ENCODE measurements at regions not wholly inside any gene's neighbourhood (a gene's known extent, or its start where the extent isn't known, plus 50 kb on each side); places are given as distances from the start of the nearest gene placed in this dataset.
A peak's percentile ranks its signal among the peaks of the same experiment; 100 is the strongest.

DNA sequence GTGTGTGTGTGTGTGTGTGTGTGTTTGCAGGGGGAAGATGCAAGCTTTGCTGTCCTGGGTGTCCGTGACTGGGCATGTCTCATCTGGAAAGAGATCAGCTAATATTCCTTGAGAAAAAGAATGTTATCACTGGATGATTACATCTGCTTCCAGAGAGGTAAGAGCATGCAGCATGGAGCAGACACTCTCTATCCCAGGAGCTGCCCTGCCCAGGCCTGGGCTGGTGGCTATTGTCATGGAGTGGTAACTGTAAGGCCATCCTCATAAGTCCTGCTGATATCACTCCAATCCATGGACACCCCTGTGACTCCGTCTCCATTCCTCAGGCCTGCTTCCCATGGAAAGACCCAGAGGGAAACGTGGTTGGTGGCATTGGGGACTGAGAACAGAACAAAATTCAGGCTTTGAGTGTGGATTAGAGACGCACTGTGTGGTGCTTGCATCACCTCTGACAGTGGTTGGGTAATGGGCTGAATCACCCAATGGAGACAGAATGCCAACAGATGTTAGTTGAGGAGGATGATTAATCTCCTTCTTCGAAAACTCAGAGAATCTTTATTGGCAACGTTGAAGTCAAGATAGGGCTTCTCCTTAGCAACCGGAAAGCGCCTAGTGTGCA lies 52.0 kb upstream of the KCNIP1 start:
- no peak for DNase-seq

DNA sequence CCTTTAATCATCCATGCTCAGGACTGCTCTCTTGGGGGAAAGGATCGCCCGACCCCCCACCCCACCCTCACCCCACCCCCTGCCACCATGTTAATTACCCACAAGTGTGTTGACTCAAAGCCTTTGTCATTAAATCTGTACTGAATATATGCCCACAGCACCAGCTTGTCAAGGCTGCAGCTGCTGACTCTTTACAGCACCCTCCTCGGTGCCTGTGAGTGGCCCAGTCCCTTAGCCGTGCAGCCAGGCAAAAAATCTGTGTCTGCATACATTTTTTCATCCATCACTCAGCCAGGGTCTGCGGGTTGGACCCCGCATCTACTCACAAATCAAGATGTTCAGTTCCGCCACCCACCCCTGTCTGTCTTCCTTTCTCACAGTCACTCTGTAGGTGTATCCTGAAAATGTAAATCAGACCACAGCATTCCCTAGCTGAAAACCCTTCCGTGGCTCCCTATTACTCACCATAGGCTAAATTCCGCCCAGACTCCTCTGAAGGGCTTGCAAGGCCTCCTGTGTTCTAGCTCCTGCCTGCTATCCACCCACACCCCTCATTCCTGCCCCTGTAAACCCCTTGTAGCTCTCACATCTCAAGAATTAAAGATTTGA lies 53.7 kb upstream of the KCNIP1 start:
- no peak for DNase-seq

DNA sequence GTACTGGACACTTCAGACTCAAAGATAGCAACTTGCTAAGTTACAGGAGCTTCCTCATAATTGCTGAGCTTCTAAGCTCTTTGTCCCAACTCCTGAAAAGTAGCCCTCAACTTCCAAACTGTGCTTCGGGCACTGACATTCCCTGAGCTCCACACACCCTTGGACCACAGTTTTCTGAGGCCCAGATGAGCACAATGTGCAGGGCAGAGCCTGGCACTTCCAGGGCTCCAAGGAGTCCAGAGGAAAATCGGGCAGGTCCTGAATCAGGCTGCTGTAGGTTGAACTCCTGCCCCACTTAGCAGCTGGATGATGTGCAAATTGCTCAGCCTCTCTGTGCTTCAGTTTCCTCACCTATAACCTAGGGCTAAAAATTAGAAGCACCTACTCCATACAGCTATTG lies 54.6 kb upstream of the KCNIP1 start:
- DNase-seq, result no peak

DNA sequence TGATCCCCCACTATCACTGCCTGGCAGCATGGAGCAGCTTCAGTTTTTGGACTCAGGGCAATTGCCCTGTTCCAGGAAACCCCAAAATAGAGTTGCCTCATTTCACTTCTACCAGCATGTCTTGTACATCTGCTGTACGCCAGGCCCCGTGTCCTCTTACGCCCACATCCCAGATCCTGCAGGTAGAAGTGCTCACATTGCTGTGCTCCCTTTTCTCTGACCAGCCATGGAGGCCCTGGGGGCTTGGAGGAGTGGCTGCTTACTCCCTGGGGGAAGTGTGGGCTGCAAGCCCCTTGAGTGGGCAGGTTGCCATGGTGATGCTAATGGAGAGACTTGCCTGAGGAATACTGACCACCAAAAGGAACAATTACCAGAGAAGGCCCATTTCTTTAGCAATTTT lies 55.6 kb upstream of the KCNIP1 start:
- no peak for DNase-seq

DNA sequence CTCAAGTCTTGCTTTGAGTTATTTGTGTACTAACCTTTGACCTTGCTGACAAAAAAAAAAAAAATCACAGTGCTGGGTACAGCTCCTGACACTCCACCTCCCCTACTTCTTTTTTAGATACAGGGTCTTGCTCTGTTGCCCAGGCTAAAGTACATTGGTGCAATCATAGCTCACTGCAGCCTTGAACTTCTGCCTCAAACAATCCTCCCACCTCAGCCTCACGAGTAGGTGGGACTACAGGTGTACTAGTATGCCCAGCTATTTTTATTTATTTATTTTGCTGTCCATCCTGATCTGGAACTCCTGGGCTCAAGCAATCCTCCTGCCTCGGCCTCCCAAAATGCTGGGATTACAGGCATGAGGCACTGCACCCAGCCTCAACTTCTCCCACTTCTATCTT lies 57.2 kb upstream of the KCNMB1 start:
- DNase-seq, result no peak

DNA sequence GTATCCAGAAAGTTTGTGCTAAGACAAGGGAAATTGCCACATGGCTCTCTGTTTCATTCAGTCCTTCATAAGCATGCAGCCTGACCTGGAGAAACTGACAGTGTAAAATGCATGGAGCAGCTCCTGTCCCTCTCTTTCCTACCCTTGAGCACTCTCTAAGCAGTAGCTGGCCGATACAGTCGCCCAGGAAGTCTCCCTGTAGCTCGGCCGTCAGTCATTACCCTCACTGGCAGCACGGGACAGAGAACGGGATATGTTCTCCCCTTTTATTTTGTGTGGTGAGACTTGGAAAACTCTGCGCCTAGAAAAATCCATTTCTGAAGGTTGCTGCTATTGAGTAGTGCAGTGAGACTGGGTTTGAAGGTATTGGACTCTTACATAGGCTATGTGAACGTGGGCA lies 56.8 kb upstream of the KCNMB1 start:
- DNase-seq, result no peak

DNA sequence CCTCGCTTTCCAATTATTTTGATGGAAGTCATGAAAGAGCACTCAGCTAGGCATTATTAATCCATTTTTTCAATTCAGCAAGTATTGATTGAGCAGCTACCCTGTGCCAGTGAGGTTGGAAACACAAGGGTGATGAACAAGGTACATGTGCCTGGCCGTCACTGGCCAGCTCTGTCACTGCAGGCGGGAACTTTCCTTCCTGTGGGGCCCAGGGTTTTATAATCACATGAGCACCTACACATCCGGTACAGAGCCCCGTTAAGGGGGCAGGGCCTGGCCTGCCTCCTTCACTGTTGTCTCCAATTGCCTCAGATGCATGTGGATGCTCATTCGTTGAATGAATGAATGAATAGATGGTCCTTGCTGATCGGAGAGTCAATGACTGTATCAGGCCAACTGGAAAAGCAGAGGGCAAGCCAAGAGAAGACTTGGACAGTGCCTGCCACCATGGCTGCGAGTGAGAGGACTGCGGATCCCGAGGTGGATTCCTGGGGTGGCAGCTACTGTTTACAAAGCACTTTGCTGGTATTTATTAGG lies 55.9 kb upstream of the KCNMB1 start:
- DNase-seq, result peak in 1 of 5 experiments; percentile 5

DNA sequence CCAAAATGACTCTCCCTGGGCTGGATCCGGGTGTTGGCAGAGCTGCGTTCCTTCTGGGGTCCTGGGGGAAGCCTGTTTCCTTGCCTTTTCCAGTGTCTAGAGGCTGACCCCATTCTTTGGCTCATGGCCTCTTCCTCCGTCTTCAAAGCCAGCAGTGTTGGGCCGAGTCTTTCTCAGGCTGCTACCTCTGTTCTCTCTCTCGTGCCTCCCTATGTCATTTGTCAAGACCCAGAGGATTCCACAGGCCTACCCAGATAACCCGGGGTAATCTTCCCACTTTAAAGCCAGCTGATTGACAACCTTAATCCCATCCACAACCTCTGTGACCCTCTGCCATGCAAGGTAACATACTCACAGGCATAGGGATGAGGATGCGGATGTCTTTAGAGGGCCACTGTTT lies 55.0 kb upstream of the KCNMB1 start:
- no peak for DNase-seq

DNA sequence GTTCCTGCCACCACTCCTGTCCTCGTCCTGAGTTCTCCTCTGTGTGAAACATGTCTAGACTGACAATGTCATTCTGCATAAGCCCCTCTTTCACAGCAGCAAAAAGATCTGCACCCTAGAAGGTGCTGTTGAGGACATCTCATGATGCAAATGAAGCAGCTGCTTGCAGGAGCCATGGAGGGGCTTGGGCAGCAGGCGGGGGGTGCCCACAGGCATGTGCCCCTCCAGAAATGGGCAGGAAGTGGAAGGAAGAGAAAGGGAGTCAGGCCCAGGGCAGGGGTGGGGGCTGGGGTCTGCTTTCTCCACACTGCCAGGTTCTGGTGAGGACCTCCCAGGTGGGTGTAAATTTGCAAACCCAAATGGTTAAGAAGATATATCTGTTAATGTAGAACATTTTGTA lies 54.5 kb upstream of the KCNMB1 start:
- no peak for DNase-seq

DNA sequence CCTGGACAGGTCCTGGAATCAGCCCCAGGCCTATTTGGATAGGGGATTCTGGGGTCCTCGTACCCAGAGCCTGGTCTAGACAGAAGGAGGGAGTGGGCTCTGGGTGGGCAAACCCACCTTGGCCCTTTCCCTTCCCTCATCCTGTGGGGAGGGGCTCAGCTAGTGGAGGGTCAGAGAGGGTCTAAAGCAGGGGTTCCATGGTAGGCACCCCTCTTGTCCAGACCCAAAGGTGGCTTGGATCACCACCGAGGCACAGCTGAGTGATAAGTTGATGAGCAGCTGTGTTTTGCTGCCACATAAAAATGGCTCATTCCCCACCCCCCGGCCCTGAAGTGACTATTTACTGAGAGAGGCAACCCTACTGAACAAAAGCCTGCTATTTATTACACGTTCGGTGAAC lies 53.8 kb upstream of the KCNMB1 start:
- DNase-seq, result no peak

DNA sequence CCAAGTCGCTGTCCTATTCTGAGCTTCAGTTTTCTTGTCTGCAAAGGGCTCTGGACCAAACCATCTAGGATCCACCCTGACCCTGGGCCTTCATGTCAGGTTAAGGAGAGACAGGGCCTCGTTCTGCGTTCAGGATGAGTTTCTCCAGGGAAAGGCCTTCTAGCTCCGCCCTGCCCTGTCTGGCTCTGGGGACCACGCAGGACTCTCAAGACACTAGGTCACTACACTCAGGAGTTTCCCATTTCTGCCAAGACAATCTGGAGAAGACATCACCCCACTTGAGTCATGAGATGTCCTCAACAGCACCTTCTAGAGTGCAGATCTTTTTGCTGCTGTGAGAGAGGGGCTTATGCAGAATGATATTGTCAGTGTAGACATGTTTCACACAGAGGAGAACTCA lies 53.2 kb upstream of the KCNMB1 start:
- no peak for DNase-seq

DNA sequence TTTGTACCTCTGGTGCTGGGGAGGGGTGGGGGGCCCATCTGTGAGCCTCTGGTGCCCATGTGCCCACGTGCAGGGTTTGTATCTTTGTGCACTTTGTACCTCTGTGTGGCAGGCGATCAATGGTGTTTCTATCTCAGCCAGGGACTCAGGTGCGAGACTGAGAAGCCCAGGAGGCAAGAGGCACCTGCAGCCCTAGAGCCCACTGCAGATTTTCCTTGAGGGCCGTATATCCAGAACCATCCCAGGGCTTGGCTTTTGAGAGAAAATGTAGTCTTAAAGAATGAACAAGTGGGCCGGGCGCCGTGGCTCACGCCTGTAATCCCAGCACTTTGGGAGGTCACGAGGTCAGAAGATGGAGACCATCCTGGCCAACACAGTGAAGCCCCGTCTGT lies 52.2 kb upstream of the KCNMB1 start:
- no peak for DNase-seq

DNA sequence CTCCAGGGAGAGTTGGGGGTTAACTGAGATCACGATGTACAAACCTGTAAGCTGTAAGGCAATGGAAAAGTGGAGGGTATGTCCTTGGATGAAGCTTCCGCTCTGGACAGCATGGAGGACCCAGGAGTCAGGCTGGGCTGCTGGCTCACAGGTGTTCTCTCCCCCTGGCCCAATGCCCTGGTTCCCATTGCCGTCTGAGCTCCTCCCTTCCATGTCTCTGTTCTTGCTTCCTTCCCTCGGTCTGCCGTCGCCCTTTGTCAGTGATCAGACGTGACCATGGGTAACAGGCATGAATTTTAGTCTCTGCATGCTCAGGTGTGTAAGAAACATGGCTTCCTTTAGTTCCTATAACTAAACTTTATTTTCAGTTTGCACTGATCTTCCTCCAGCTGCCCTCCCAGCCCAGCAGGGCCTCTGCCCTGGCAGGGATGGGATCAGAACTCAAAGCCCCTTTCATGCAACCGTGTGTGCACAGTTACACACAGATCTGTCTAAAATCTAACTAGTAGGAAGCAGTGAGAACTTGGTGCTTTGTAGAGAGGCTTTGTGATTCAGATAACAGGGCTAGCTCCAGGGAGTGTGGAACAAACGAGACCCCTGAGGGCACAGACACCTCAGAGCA lies 51.7 kb upstream of the KCNMB1 start:
- DNase-seq, result no peak

DNA sequence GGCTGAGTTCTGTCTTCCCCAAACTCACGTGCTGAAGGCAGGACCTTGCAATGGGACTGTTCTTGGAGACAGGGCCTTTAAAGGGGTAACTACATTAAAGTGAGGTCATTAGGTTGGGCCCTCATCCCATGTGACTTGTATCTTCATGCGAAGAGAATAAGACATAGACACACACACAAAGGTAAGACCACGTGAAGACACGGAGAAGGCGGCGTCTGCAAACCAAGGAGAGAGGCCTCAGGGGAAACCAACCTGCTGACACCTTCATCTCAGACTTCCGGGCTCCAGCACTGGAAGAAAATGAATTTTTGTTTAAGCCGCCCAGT lies 50.7 kb upstream of the KCNMB1 start:
- DNase-seq, result no peak

DNA sequence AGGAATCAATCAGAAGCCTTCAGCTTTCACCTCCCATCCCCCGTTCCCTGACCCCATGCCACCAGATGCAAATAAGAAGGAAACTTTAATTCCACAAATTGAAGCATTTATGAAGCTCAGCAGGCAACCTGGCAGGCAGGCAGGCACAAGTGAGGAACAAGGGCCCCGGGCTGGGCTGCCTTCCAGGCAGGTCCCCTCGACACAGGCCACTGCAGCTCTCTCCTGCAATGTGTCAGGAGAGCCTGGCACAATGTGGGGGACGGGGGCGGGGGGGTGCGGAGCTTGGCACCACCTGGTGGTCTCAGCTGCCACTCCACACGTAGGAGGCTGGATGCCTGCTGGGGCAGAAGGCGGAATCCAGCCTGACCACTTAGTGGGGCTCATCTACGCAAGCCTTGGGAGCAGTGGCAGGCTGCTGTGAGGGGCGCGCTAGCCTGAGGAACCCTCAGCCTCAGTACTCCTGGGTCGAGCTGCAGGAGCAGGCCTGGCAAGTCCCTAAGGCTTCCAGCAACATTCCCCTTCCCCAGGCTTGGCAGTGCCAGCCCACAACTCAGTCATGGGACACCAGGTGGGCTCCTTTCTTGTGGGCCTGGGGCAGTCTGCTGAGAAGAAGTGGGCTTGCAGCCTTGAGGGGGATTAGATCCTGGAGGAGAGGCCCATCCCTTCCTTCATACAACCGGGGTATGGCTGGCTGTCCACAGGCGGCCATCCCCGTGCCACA lies 50.2 kb upstream of the KCNMB1 start:
- DNase-seq, result no peak
